ENCODE measurements at regions not wholly inside any gene's neighbourhood (a gene's known extent, or its start where the extent isn't known, plus 50 kb on each side); places are given as distances from the start of the nearest gene placed in this dataset.

GRCh38 chr21:22762463-22762862, 1764.3 kb downstream of the NCAM2 start:
- TF ChIP-seq EP300 (IDR thresholded peaks at IDR 0.05; ENCODE audit: borderline replicate concordance in 1 of 2, control insufficient read depth in 1 of 2, low read depth in 2 of 2, low read length in 2 of 2), result no peak
- TF ChIP-seq POLR2A (IDR thresholded peaks at IDR 0.05; ENCODE audit: low read depth, low read length), result no peak
- TF ChIP-seq SMARCA5 (IDR thresholded peaks at IDR 0.05), result no peak
- no peak for TF ChIP-seq SP1 (IDR thresholded peaks at IDR 0.05; ENCODE audit: low read depth, low read length)
- no peak for TF ChIP-seq CTCF (IDR thresholded peaks at IDR 0.05 in 2 of 3, conservative IDR thresholded peaks at IDR 0.05 in 1 of 3; ENCODE audit: control insufficient read depth in 2 of 3, extremely low read depth in 1 of 3, insufficient read depth in 1 of 3, low read depth in 3 of 3, low read length in 3 of 3)
- no peak for TF ChIP-seq MXI1 (IDR thresholded peaks at IDR 0.05; ENCODE audit: low read depth, low read length)
- TF ChIP-seq TARDBP (IDR thresholded peaks at IDR 0.05; ENCODE audit: borderline replicate concordance), result no peak
- no peak for TF ChIP-seq ATF3 (IDR thresholded peaks at IDR 0.05; ENCODE audit: borderline replicate concordance, extremely low read depth, low read depth, low read length)
- no peak for TF ChIP-seq SIN3A (IDR thresholded peaks at IDR 0.05; ENCODE audit: low read depth, low read length)
- TF ChIP-seq NFIC (IDR thresholded peaks at IDR 0.05; ENCODE audit: low read depth, low read length), result no peak
- TF ChIP-seq SPI1 (IDR thresholded peaks at IDR 0.05; ENCODE audit: borderline replicate concordance, insufficient read depth, low read depth, low read length), result no peak
- TF ChIP-seq ZZZ3 (IDR thresholded peaks at IDR 0.05; ENCODE audit: control insufficient read depth, insufficient read length, low read depth), result no peak
- TF ChIP-seq E4F1 (IDR thresholded peaks at IDR 0.05; ENCODE audit: borderline replicate concordance, partially characterized antibody), result no peak
